NK-92 (cell line): ENCODE measurements at regions not wholly inside any gene's neighbourhood (a gene's known extent, or its start where the extent isn't known, plus 50 kb on each side); places are given as distances from the start of the nearest gene placed in this dataset.

Experiments
- DNase-seq: peaks from one replicate; lab custom pipeline; 2025; ENCODE audit not compliant: unreplicated experiment; lab: John Stamatoyannopoulos, UW

- no peak for DNase-seq
These were observed 210.2 kb upstream of the PUM3 start for GRCh38 chr9:3054017-3054586.

- no peak for DNase-seq
These were observed 205.7 kb upstream of the PUM3 start for GRCh38 chr9:3049636-3050035.

- no peak for DNase-seq
These were observed 204.0 kb upstream of the PUM3 start for GRCh38 chr9:3047912-3048311.

GRCh38 chr9:3045153-3045552 is 201.3 kb upstream of the PUM3 start:
- no peak for DNase-seq

- no peak for DNase-seq
These were observed 199.5 kb upstream of the PUM3 start for GRCh38 chr9:3043369-3043768.

GRCh38 chr9:3040761-3041160 is 196.9 kb upstream of the PUM3 start:
- no peak for DNase-seq

GRCh38 chr9:3036333-3036700 is 192.4 kb upstream of the PUM3 start:
- no peak for DNase-seq

- DNase-seq = no peak
These were observed 191.9 kb upstream of the PUM3 start for GRCh38 chr9:3035579-3036332.

GRCh38 chr9:3032898-3033297 is 189.0 kb upstream of the PUM3 start:
- no peak for DNase-seq

- DNase-seq = no peak
These were observed 184.6 kb upstream of the PUM3 start for GRCh38 chr9:3028535-3028934.

- no peak for DNase-seq
These were observed 183.3 kb upstream of the PUM3 start for GRCh38 chr9:3027210-3027609.

- no peak for DNase-seq
These were observed 179.6 kb upstream of the PUM3 start for GRCh38 chr9:3023449-3023848.

- no peak for DNase-seq
These were observed 174.9 kb upstream of the PUM3 start for GRCh38 chr9:3018691-3019230.

GRCh38 chr9:3018071-3018470 is 174.2 kb upstream of the PUM3 start:
- DNase-seq = no peak

- no peak for DNase-seq
These were observed 170.3 kb upstream of the PUM3 start for GRCh38 chr9:3014178-3014577.

GRCh38 chr9:3012842-3013241 is 168.9 kb upstream of the PUM3 start:
- DNase-seq = no peak

GRCh38 chr9:3012245-3012644 is 168.3 kb upstream of the PUM3 start:
- no peak for DNase-seq

GRCh38 chr9:3008091-3008490 is 164.2 kb upstream of the PUM3 start:
- DNase-seq = no peak

- no peak for DNase-seq
These were observed 163.4 kb upstream of the PUM3 start for GRCh38 chr9:3007326-3007725.

GRCh38 chr9:3006851-3007250 is 163.0 kb upstream of the PUM3 start:
- no peak for DNase-seq

GRCh38 chr9:3004572-3004971 is 160.7 kb upstream of the PUM3 start:
- no peak for DNase-seq

GRCh38 chr9:3001311-3001710 is 157.4 kb upstream of the PUM3 start:
- DNase-seq = no peak

GRCh38 chr9:2992427-2992826 is 148.5 kb upstream of the PUM3 start:
- DNase-seq = no peak
